HEK293 (cell line): ENCODE measurements at regions not wholly inside any gene's neighbourhood (a gene's known extent, or its start where the extent isn't known, plus 50 kb on each side); places are given as distances from the start of the nearest gene placed in this dataset.

Source experiments
- CTCF ChIA-PET: fragments of 350-600 bp; formaldehyde crosslinking; extraction: SDS; loops from one replicate; lab custom pipeline; 2021; ENCODE audit warnings: antibody characterized with exemption; lab: Yijun Ruan, JAX
- POLR2A ChIA-PET: fragments of 300-600 bp; formaldehyde crosslinking; extraction: SDS; loops from one replicate; lab custom pipeline; 2020; ENCODE audit warnings: antibody characterized with exemption, inconsistent platforms; lab: Yijun Ruan, JAX
- H3K27ac ChIP-seq: fragments of 200-500 bp; sonication (Bioruptor generic); 2 replicates; pipeline ENCODE4 v1.5.1; 2014; ENCODE audit warnings: low read depth, low read length, control low read depth, inconsistent platforms; ENCODE audit errors: extremely low read depth
- H3K36me3 ChIP-seq, 2 experiments: fragments of 200-500 bp in 1 of 2; sonication (Bioruptor generic) in 1 of 2; 1 replicate in 1 of 2; 2 replicates in 1 of 2; pipeline ENCODE4 v1.5.1; 2014 to 2017; ENCODE audit warnings: inconsistent platforms in 2 of 2, low read length in 2 of 2; ENCODE audit not compliant: control insufficient read depth in 2 of 2, insufficient read depth in 1 of 2
- H3K4me1 ChIP-seq: fragments of 200-500 bp; sonication (Bioruptor generic); 2 replicates; pipeline ENCODE4 v1.5.1; 2014; ENCODE audit warnings: mild to moderate bottlenecking, low read length, inconsistent platforms; ENCODE audit not compliant: control insufficient read depth, insufficient read depth
- H3K4me3 ChIP-seq: 2 replicates; pipeline ENCODE4 v1.5.1; 2011; ENCODE audit warnings: low read depth, mild to moderate bottlenecking, control low read depth, low read length, moderate library complexity
- H3K9me3 ChIP-seq: fragments of 200-500 bp; sonication (Bioruptor generic); 2 replicates; pipeline ENCODE4 v1.5.1; 2014; ENCODE audit warnings: low read depth, low read length, inconsistent platforms; ENCODE audit not compliant: control insufficient read depth, insufficient read depth
- BCL11A ChIP-seq: fragments of 450-650 bp; formaldehyde crosslinking; IDR thresholded peaks from 2 replicates; pipeline ENCODE4 v1.5.1; 2016; ENCODE audit warnings: low read depth, missing biosample characterization, missing genetic modification characterization
- HIC1 ChIP-seq: fragments of 450-650 bp; formaldehyde crosslinking; IDR thresholded peaks from 2 replicates; pipeline ENCODE4 v1.5.1; 2016; ENCODE audit warnings: missing biosample characterization, missing genetic modification characterization
- PBX3 ChIP-seq: sonication (generic); formaldehyde crosslinking; IDR thresholded peaks from 2 replicates; pipeline ENCODE4 v1.8.1; 2022; ENCODE audit warnings: mild to moderate bottlenecking, moderate library complexity, missing genetic modification reagents
- REPIN1 ChIP-seq: fragments of 450-650 bp; formaldehyde crosslinking; IDR thresholded peaks from 2 replicates; pipeline ENCODE4 v1.5.1; 2017; ENCODE audit warnings: missing biosample characterization, missing genetic modification characterization, low read depth
- WT1 ChIP-seq: fragments of 450-650 bp; formaldehyde crosslinking; IDR thresholded peaks from 2 replicates; pipeline ENCODE4 v1.5.1; 2016; ENCODE audit warnings: missing biosample characterization, missing genetic modification characterization
- ZBTB8A ChIP-seq: fragments of 450-650 bp; formaldehyde crosslinking; IDR thresholded peaks from 2 replicates; pipeline ENCODE4 v1.5.1; 2016; ENCODE audit warnings: missing biosample characterization, missing genetic modification characterization
- ZNF169 ChIP-seq: fragments of 450-650 bp; formaldehyde crosslinking; IDR thresholded peaks from 2 replicates; pipeline ENCODE4 v1.5.1; 2016; ENCODE audit warnings: missing biosample characterization, missing genetic modification characterization
- ZNF211 ChIP-seq: fragments of 450-650 bp; formaldehyde crosslinking; IDR thresholded peaks from 2 replicates; pipeline ENCODE4 v1.5.1; 2016; ENCODE audit warnings: low read depth, missing biosample characterization, missing genetic modification characterization
- ZNF26 ChIP-seq: fragments of 450-650 bp; formaldehyde crosslinking; IDR thresholded peaks from 2 replicates; pipeline ENCODE4 v1.5.1; 2016; ENCODE audit warnings: missing biosample characterization, missing genetic modification characterization
- ZNF311 ChIP-seq: fragments of 450-650 bp; formaldehyde crosslinking; IDR thresholded peaks from 2 replicates; pipeline ENCODE4 v1.5.1; 2017; ENCODE audit warnings: missing biosample characterization, missing genetic modification characterization, borderline replicate concordance
- ZNF354C ChIP-seq: fragments of 450-650 bp; formaldehyde crosslinking; IDR thresholded peaks from 2 replicates; pipeline ENCODE4 v1.5.1; 2016; ENCODE audit warnings: missing biosample characterization, missing genetic modification characterization, low read depth, borderline replicate concordance
- ZNF37A ChIP-seq: fragments of 450-650 bp; IDR thresholded peaks from 2 replicates; pipeline ENCODE4 v1.5.1; 2018; ENCODE audit warnings: missing biosample characterization, missing genetic modification characterization
- ZNF391 ChIP-seq: fragments of 450-650 bp; formaldehyde crosslinking; IDR thresholded peaks from 2 replicates; pipeline ENCODE4 v1.5.1; 2016; ENCODE audit warnings: low read depth, missing biosample characterization, missing genetic modification characterization, borderline replicate concordance
- ZNF488 ChIP-seq: fragments of 450-650 bp; formaldehyde crosslinking; IDR thresholded peaks from 2 replicates; pipeline ENCODE4 v1.5.1; 2016; ENCODE audit warnings: missing biosample characterization, missing genetic modification characterization
- ZNF548 ChIP-seq: fragments of 450-650 bp; formaldehyde crosslinking; IDR thresholded peaks from 2 replicates; pipeline ENCODE4 v1.5.1; 2016; ENCODE audit warnings: missing biosample characterization, missing genetic modification characterization
- ZNF571 ChIP-seq: fragments of 450-650 bp; formaldehyde crosslinking; IDR thresholded peaks from 2 replicates; pipeline ENCODE4 v1.5.0; 2017; ENCODE audit warnings: missing biosample characterization, missing genetic modification characterization
- ZNF639 ChIP-seq: fragments of 450-650 bp; formaldehyde crosslinking; IDR thresholded peaks from 2 replicates; pipeline ENCODE4 v1.5.1; 2016; ENCODE audit warnings: missing biosample characterization, missing genetic modification characterization
- ZNF654 ChIP-seq: fragments of 450-650 bp; formaldehyde crosslinking; IDR thresholded peaks from 2 replicates; pipeline ENCODE4 v1.5.1; 2016; ENCODE audit warnings: low read depth, missing biosample characterization, missing genetic modification characterization
- ZNF670 ChIP-seq: fragments of 450-650 bp; formaldehyde crosslinking; IDR thresholded peaks from 2 replicates; pipeline ENCODE4 v1.5.1; 2016; ENCODE audit warnings: missing biosample characterization, missing genetic modification characterization, low read depth
- ZNF704 ChIP-seq: fragments of 450-650 bp; formaldehyde crosslinking; IDR thresholded peaks from 2 replicates; pipeline ENCODE4 v1.5.1; 2016; ENCODE audit warnings: missing biosample characterization, missing genetic modification characterization
- ZSCAN23 ChIP-seq: fragments of 450-650 bp; formaldehyde crosslinking; IDR thresholded peaks from 2 replicates; pipeline ENCODE4 v1.5.1; 2016; ENCODE audit warnings: missing biosample characterization, missing genetic modification characterization

GRCh38 chr5:82747986-82748385 lies 329.2 kb downstream of the TMEM167A start:
- ChIA-PET POLR2A (interaction anchor here (0.7 kb wide), 1 partner anchor 249 kb away, joined by 3 read pairs; no protein-coding TSS in a partner anchor), CTCF (interaction anchor here (0.6 kb wide), 1 partner anchor 707 kb away, joined by 3 read pairs; no protein-coding TSS in a partner anchor)
- no peaks in the 10 kb centered on the region for H3K9me3 ChIP-seq
- H3K4me3 ChIP-seq, result no peak overlapping the region
- H3K27ac ChIP-seq, result no peak overlapping the region
- no peak for TF ChIP-seq ZNF639
- TF ChIP-seq ZNF26 (tag by site-specific recombination), result no peak
- no peak for TF ChIP-seq HIC1 (tag by site-specific recombination)
- no peak for TF ChIP-seq ZBTB8A (tag by site-specific recombination)
- TF ChIP-seq REPIN1 (tag by site-specific recombination), result no peak
- TF ChIP-seq ZNF488 (tag by site-specific recombination), result no peak
- TF ChIP-seq ZSCAN23 (tag by site-specific recombination), result no peak
- no peak for TF ChIP-seq ZNF670
- H3K4me1 ChIP-seq, result no peaks in the 10 kb centered on the region
- H3K36me3 ChIP-seq, result no peaks in the 10 kb centered on the region

- CTCF ChIA-PET, result no interaction called here
- H3K4me3 ChIP-seq, result no peak overlapping the region
- no peaks in the 10 kb centered on the region for H3K36me3 ChIP-seq
- TF ChIP-seq PBX3 (no peak), ZNF654 (tag by site-specific recombination) (no peak), ZNF571 (tag by site-specific recombination) (no peak), ZNF391 (tag by site-specific recombination) (no peak)
- no peaks in the 10 kb centered on the region for H3K9me3 ChIP-seq
- H3K4me1 ChIP-seq, result no peaks in the 10 kb centered on the region
- H3K27ac ChIP-seq, result no peak overlapping the region
- POLR2A ChIA-PET, result no interaction called here
Measured at GRCh38 chr5:82745016-82745415, 332.2 kb downstream of the TMEM167A start.

- Histone ChIP-seq H3K36me3 (no peaks in the 10 kb centered on the region), H3K4me1 (no peaks in the 10 kb centered on the region), H3K27ac (no peak overlapping the region), H3K4me3 (no peak overlapping the region), H3K9me3 (no peaks in the 10 kb centered on the region)
- POLR2A ChIA-PET, result no interaction called here
- CTCF ChIA-PET, result no interaction called here
- TF ChIP-seq ZNF169 (tag by site-specific recombination) (no peak), ZNF211 (tag by site-specific recombination) (no peak), BCL11A (tag by site-specific recombination) (no peak), WT1 (tag by site-specific recombination) (no peak), ZNF704 (tag by site-specific recombination) (no peak), ZNF548 (tag by site-specific recombination) (no peak), ZNF311 (tag by site-specific recombination) (no peak), ZNF37A (tag by site-specific recombination) (no peak), ZNF354C (tag by site-specific recombination) (no peak)
Measured at GRCh38 chr5:82738681-82739269, 338.4 kb downstream of the TMEM167A start.
